ENCODE measurements at regions not wholly inside any gene's neighbourhood (a gene's known extent, or its start where the extent isn't known, plus 50 kb on each side); places are given as distances from the start of the nearest gene placed in this dataset.

- ChIA-PET CTCF (no interaction called here), POLR2A (no interaction called here)
- DNase-seq (ENCODE audit: extremely low spot score): no peak
- TF ChIP-seq CTCF (IDR thresholded peaks at IDR 0.05; ENCODE audit: control extremely low read depth, extremely low read depth, low read depth, missing control alignments): no peak
Measured at GRCh38 chr2:120888851-120889250, 153.2 kb downstream of the GLI2 start.

GRCh38 chr2:120889936-120890335 is 154.3 kb downstream of the GLI2 start:
- CTCF ChIA-PET: interaction anchor here (1.4 kb wide), 1 partner anchor 10 kb away, joined by 3 read pairs; no protein-coding TSS in a partner anchor
- no peak for TF ChIP-seq CTCF (IDR thresholded peaks at IDR 0.05; ENCODE audit: control extremely low read depth, extremely low read depth, low read depth, missing control alignments)
- DNase-seq (ENCODE audit: extremely low spot score): no peak
- POLR2A ChIA-PET: no interaction called here

GRCh38 chr2:120890566-120891360 is 155.1 kb downstream of the GLI2 start:
- CTCF ChIA-PET: interaction anchor here (1.4 kb wide), 1 partner anchor 9 kb away, joined by 3 read pairs; no protein-coding TSS in a partner anchor
- POLR2A ChIA-PET: no interaction called here
- no peak for TF ChIP-seq CTCF (IDR thresholded peaks at IDR 0.05; ENCODE audit: control extremely low read depth, extremely low read depth, low read depth, missing control alignments)
- DNase-seq (ENCODE audit: extremely low spot score): no peak

- no peak for TF ChIP-seq CTCF (IDR thresholded peaks at IDR 0.05; ENCODE audit: control extremely low read depth, extremely low read depth, low read depth, missing control alignments)
- ChIA-PET POLR2A (no interaction called here), CTCF (interaction anchor here (1.0 kb wide), 1 partner anchor 10 kb away, joined by 3 read pairs; no protein-coding TSS in a partner anchor)
- no peak for DNase-seq (ENCODE audit: extremely low spot score)
Measured at GRCh38 chr2:120892271-120892966, 156.8 kb downstream of the GLI2 start.

GRCh38 chr2:120892967-120893667 is 157.4 kb downstream of the GLI2 start:
- CTCF ChIA-PET: interaction anchor here (1.0 kb wide), 1 partner anchor 9 kb away, joined by 3 read pairs; no protein-coding TSS in a partner anchor
- no peak for TF ChIP-seq CTCF (IDR thresholded peaks at IDR 0.05; ENCODE audit: control extremely low read depth, extremely low read depth, low read depth, missing control alignments)
- no peak for DNase-seq (ENCODE audit: extremely low spot score)
- POLR2A ChIA-PET: no interaction called here

GRCh38 chr2:120893811-120894584 is 158.3 kb downstream of the GLI2 start:
- no peak for TF ChIP-seq CTCF (IDR thresholded peaks at IDR 0.05; ENCODE audit: control extremely low read depth, extremely low read depth, low read depth, missing control alignments)
- DNase-seq (ENCODE audit: extremely low spot score): no peak
- POLR2A ChIA-PET: no interaction called here
- CTCF ChIA-PET: no interaction called here
